NOMO-1 treated with dmso at 0.1 percent for 144 hours (cell line): ENCODE measurements at regions not wholly inside any gene's neighbourhood (a gene's known extent, or its start where the extent isn't known, plus 50 kb on each side); places are given as distances from the start of the nearest gene placed in this dataset.
"Not testable (repeated sequence)": the region's sequence is repeated elsewhere in the genome, so short reads cannot be mapped to it uniquely, and the experiment has no call there.

Experiments
- DNase-seq: peaks from one replicate; lab custom pipeline; 2025; ENCODE audit not compliant: unreplicated experiment; lab: John Stamatoyannopoulos, UW

DNA sequence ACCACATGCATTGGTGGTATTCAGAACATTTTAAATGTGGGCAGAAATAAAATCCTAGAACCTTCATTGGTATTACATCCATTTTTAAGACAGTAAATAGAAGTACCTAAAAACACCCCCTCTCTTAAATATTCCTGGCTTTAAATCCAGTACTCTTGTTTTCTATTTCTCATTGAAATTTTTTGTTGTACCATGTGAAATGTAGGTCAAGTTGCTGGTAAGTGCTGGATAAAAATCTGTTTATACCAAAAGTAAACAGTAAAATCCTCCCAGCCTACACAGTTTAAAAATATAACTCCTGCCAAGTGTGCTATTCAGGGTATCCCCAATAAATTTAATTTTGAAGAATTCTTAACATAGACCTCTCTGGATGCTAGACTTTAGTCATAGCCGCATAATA is 75.0 kb upstream of the FST start:
- no peak for DNase-seq

DNA sequence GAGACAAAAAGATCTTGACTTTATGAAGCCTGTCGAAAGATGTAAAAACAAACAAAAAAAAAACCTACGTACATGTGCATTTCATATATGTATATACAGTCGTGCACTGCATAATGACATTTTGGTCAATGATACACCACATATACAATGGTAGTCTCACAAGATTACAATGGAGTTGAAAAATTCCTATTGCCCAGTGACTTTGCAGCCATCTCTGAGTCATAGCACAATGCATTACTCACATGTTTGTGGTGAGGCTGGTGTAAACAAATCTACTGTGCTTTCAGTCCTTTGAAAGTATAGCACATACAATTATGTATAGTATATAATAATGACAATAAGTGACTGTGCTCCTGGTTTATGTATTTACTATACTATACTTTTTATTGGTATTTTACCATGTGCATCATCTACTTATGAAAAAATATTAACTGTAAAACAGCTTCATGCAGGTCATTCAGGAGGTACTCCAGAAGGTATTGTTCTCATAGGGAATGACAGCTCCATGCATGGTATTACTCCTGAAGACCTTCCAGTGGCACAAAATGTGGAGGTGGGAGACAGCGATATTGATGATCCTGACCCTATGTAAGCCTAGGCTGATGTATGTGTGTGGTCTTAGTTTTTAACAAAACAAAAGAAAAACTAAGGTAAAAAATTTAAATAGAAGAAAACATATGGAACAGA is 73.7 kb upstream of the FST start:
- DNase-seq, result no peak

GRCh38 chr5:53407373-53407772 is 73.1 kb upstream of the FST start:
- no peak for DNase-seq

DNA sequence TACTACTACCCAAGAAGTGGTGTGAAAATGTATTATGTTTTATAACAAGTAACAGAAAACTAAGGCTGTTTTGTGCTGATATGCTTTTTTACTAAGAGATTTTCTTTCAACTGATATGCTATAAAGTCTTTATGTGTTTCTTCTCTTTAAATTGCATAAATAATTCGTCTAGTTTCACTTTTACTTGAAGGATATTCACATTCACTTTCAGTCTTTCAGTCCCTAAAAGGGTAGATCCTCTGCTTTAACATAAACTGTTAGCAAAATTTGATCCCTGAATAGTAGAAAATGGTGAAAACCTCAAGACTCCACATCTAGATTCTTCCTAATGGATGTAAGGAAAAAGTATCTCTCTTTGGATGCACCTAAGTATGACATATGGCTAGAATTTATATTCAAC is 69.0 kb upstream of the FST start:
- no peak for DNase-seq

DNA sequence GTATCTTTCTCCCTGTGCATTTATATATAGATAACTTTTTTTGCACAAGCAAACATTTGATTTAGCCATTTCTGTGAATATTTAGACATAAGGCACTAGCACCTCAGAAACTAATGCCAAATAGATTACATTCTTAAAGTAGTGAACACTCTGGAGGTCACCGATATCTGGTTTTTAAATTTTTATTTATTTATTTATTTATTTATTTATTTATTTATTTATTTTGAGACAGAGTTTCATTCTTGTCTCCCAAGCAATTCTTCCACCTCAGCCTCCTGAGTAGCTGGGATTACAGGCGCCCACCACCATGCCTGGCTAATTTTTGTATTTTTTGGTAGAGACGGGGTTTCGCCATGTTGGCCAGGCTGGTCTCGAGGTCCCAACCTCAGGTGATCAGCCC is 67.9 kb upstream of the FST start:
- DNase-seq, result not testable (repeated sequence)

- DNase-seq, result no peak
These were observed 64.2 kb upstream of the FST start for GRCh38 chr5:53416144-53416738.

- DNase-seq, result no peak
These were observed 62.0 kb upstream of the FST start for GRCh38 chr5:53418409-53418808.

DNA sequence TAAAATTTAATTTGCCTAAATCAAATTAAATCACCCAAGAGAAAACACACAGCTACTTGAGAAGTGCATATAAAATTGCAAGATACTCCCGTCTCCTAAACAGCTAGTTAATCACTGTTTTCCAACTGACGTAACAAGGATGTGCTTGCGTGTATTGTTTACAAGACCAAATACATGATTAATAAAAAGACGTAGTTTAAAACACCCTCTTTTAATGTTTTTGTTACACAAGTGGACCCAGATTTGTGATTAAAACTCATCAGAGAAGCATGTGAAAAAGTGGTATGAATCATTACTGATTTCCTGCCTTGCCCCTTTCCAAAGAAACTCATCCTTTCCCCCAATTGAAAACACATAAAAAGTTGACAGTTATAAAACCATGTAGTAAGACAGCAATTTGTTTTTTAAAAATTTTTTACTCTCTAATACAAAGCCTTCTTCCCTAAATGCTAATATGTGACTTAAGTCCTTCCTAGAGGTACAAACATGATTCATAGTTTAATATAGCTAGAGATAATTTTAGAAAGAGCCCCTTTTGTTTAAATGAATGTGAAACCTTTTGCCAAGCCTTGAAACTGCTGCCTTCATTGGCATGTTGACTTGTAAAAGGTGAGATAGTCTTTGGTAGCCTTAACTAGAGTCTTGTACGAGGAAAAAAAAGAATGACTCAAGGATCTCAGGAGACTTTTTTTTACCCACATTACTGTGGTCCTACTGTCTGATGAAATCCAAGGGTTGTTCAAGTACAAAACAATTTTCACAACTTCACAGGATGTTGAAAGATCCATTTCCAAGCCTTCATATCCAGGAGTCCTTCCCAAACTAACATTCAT is 61.4 kb upstream of the FST start:
- no peak for DNase-seq

DNA sequence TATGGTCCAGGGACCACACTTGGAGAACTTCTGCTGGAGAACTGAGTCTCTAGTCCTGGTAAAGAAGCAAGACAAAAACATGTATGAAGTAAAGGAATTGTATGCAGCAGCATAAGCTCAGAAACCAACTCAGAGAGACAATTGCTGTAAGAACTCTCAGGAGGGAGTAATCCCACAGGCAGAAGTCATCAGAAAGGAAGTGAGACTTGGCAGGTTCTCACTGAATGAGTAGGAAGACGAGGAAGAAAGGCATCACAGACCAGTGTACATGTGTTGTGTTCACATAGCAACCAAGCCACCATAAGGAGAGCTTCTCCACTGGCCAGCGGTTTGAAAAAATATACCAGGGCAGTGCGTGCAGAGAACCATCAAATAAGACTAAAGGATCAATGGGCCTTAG is 57.9 kb upstream of the FST start:
- no peak for DNase-seq

DNA sequence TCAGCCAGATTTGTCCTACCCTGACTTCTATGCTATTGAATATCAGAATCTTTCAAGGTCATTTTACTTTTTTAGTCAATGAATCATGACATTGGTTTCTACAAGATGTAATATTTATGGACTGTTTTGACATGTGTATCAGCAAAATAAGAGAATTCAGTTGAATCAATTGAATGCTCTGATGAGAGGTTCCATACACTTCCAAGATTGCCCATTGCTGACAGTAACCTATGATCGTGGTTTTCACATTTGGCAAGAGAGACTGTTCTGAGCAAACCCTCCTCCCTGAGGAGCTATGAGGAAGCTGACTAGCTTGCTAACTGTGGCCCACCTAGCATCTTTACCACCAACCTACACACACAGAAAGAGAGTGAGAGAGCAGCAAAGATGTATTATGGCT is 56.7 kb upstream of the FST start:
- no peak for DNase-seq

DNA sequence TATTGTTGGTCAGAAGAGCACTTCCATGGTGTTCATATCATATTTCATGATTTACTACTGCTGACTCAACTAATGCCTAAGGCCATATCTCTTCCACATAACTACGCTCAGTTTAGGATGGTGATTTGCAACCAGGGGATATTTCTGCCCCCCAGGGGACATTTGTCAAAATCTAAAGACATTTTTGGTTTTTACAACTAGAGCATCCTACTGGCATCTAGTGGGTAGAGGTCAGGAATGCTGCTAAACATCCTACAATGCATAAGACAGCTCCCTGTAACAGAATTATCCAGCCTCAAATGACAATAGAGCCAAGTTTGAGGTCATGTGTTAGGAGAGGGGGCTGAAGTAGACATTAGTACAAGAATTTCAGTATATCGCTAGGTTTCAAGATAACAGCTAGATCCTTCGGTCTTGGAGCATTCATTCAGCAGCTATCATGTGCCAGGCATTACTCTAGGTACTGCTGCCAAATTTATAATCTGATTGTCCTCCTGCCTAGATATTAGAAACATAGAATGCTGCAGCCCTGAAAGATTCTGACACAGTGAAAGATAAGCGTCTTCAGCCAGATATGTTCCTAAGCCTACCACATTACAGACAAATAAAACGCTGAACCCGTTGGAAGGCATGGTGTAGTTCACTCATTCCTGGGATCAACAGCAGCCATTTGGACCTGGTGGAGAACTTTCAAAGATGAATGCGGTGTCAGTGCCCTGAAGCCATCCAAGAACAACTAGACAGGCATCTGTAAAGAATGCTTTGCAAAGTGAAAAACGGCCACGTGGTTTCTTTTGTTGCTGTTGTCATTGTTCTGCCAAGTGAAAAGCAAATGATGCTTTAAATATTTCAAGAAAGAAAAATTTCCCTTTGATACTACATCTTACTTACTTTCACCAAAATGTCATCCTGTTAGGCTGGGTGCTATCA is 55.5 kb upstream of the FST start:
- no peak for DNase-seq

GRCh38 chr5:53425687-53426511 is 54.5 kb upstream of the FST start:
- no peak for DNase-seq

DNA sequence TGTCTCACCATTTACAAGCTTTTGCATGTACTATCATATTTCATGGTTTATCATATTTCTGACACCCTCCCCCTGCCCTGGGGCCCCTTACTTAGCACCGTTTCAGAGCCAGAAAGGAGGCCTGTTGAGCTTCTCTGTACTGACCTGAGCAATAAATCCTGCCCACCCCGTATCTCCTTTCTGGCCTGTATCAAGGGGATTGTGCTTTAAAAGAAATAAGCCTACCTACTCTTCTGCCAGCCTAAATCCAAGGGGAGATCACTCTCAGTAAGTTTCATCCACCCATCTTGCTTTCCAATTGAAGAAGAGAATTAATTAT is 54.0 kb upstream of the FST start:
- DNase-seq, result no peak

GRCh38 chr5:53426878-53427277 is 53.6 kb upstream of the FST start:
- no peak for DNase-seq

- DNase-seq, result no peak
These were observed 52.5 kb upstream of the FST start for GRCh38 chr5:53427965-53428364.

- no peak for DNase-seq
These were observed 50.7 kb upstream of the FST start for GRCh38 chr5:53429706-53430105.

GRCh38 chr5:53430618-53431252 is 49.7 kb upstream of the FST start:
- DNase-seq, result no peak
